ENCODE measurements at regions not wholly inside any gene's neighbourhood (a gene's known extent, or its start where the extent isn't known, plus 50 kb on each side); places are given as distances from the start of the nearest gene placed in this dataset.
"Not testable (repeated sequence)": the region's sequence is repeated elsewhere in the genome, so short reads cannot be mapped to it uniquely, and the experiment has no call there.

GRCh38 chr6:134795691-134796090 lies 154.2 kb downstream of the ALDH8A1 start:
- Mint-ChIP-seq H3K4me3 (no peak overlapping the region), H3K27me3 (ENCODE audit: insufficient read depth) (peaks cover 25% of the 10 kb centered on the region), H3K9me3 (peaks cover 28% of the 10 kb centered on the region), H3K27ac (no peak overlapping the region), H3K4me1 (ENCODE audit: low read depth) (no peaks in the 10 kb centered on the region), H3K36me3 (ENCODE audit: low read depth) (peaks cover 25% of the 10 kb centered on the region)
- TF ChIP-seq, protein P1, sequence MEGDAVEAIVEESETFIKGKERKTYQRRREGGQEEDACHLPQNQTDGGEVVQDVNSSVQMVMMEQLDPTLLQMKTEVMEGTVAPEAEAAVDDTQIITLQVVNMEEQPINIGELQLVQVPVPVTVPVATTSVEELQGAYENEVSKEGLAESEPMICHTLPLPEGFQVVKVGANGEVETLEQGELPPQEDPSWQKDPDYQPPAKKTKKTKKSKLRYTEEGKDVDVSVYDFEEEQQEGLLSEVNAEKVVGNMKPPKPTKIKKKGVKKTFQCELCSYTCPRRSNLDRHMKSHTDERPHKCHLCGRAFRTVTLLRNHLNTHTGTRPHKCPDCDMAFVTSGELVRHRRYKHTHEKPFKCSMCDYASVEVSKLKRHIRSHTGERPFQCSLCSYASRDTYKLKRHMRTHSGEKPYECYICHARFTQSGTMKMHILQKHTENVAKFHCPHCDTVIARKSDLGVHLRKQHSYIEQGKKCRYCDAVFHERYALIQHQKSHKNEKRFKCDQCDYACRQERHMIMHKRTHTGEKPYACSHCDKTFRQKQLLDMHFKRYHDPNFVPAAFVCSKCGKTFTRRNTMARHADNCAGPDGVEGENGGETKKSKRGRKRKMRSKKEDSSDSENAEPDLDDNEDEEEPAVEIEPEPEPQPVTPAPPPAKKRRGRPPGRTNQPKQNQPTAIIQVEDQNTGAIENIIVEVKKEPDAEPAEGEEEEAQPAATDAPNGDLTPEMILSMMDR (IDR thresholded peaks at IDR 0.05) = no peak
- DNase-seq = no peak

GRCh38 chr6:134795001-134795400 lies 154.9 kb downstream of the ALDH8A1 start:
- H3K4me1 Mint-ChIP-seq (ENCODE audit: low read depth) = no peaks in the 10 kb centered on the region
- H3K27me3 Mint-ChIP-seq (ENCODE audit: insufficient read depth) = peaks cover 26% of the 10 kb centered on the region
- TF ChIP-seq, protein P1 (IDR thresholded peaks at IDR 0.05) = no peak
- H3K9me3 Mint-ChIP-seq = peaks cover 33% of the 10 kb centered on the region
- H3K27ac Mint-ChIP-seq = no peak overlapping the region
- DNase-seq = no peak
- peaks cover 30% of the 10 kb centered on the region for H3K36me3 Mint-ChIP-seq (ENCODE audit: low read depth)
- H3K4me3 Mint-ChIP-seq = no peak overlapping the region

DNA sequence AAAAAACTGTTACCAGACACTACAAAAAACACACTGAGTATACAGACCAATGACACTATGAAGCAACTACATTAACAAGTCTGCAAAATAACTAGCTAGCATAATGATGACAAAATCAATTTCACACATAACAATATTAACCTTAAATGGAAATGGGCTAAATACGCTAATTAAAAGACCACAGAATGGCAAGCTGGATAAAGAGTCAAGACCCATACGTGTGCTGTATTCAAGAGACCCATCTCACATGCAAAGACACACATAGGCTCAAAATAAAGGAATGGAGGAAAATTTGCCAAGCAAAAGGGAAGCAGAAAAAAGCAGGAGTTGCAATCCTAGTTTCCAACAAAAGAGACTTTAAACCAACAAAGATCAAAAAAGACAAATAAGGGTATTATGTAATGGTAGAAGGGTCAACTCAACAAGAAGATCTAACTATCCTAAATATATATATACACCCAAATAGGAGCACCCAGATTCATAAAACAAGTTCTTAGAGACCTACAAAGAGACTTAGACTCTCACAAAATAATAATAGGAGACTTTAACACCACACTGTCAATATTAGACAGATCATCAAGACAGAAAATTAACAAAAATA lies 158.6 kb downstream of the ALDH8A1 start:
- H3K36me3 Mint-ChIP-seq (ENCODE audit: low read depth) = peaks cover 30% of the 10 kb centered on the region
- peaks cover 17% of the 10 kb centered on the region for H3K4me1 Mint-ChIP-seq (ENCODE audit: low read depth)
- peaks cover 33% of the 10 kb centered on the region for H3K9me3 Mint-ChIP-seq
- H3K27ac Mint-ChIP-seq, DNase-seq, H3K4me3 Mint-ChIP-seq: not testable (repeated sequence)
- peaks cover 26% of the 10 kb centered on the region for H3K27me3 Mint-ChIP-seq (ENCODE audit: insufficient read depth)

GRCh38 chr6:134787261-134787877 lies 162.5 kb downstream of the ALDH8A1 start:
- H3K9me3 Mint-ChIP-seq = peaks cover 22% of the 10 kb centered on the region
- H3K36me3 Mint-ChIP-seq (ENCODE audit: low read depth) = peaks cover 20% of the 10 kb centered on the region
- no peak overlapping the region for H3K27ac Mint-ChIP-seq
- H3K4me3 Mint-ChIP-seq = no peak overlapping the region
- H3K27me3 Mint-ChIP-seq (ENCODE audit: insufficient read depth) = peaks cover 9% of the 10 kb centered on the region
- peak; percentile 70 for DNase-seq
- H3K4me1 Mint-ChIP-seq (ENCODE audit: low read depth) = peaks cover 17% of the 10 kb centered on the region
- TF ChIP-seq, protein P1 (IDR thresholded peaks at IDR 0.05) = no peak

- no peak overlapping the region for H3K27ac Mint-ChIP-seq
- peaks cover 7% of the 10 kb centered on the region; the same call in 1 of the 2 replicates for H3K9me3 Mint-ChIP-seq
- H3K4me1 Mint-ChIP-seq (ENCODE audit: low read depth) = peaks cover 17% of the 10 kb centered on the region
- H3K4me3 Mint-ChIP-seq = no peak overlapping the region
- no peak for DNase-seq
- no peaks in the 10 kb centered on the region for H3K27me3 Mint-ChIP-seq (ENCODE audit: insufficient read depth)
- no peaks in the 10 kb centered on the region; the same call in 1 of the 2 replicates for H3K36me3 Mint-ChIP-seq (ENCODE audit: low read depth)
- TF ChIP-seq, protein P1 (IDR thresholded peaks at IDR 0.05) = no peak
These were observed 165.6 kb downstream of the ALDH8A1 start for GRCh38 chr6:134784336-134784735.

GRCh38 chr6:134778431-134778830 lies 171.5 kb downstream of the ALDH8A1 start:
- H3K27ac Mint-ChIP-seq = no peak overlapping the region
- DNase-seq = no peak
- H3K27me3 Mint-ChIP-seq (ENCODE audit: insufficient read depth) = peaks cover 3% of the 10 kb centered on the region; the same call in 1 of the 2 replicates
- H3K4me1 Mint-ChIP-seq (ENCODE audit: low read depth) = peaks cover 26% of the 10 kb centered on the region
- H3K4me3 Mint-ChIP-seq = no peak overlapping the region
- peaks cover 20% of the 10 kb centered on the region for H3K36me3 Mint-ChIP-seq (ENCODE audit: low read depth)
- TF ChIP-seq, protein P1 (IDR thresholded peaks at IDR 0.05) = no peak
- H3K9me3 Mint-ChIP-seq = peaks cover 16% of the 10 kb centered on the region; the same call in 1 of the 2 replicates

Measured in HFFc6 (cell line).